ENCODE measurements at regions not wholly inside any gene's neighbourhood (a gene's known extent, or its start where the extent isn't known, plus 50 kb on each side); places are given as distances from the start of the nearest gene placed in this dataset.

GRCh38 chr3:43858294-43858701, 167.6 kb downstream of the ABHD5 start:
- no peak overlapping the region for H3K4me3 ChIP-seq (ENCODE audit: low read depth, low read length)
- DNase-seq (ENCODE audit: low read depth), result no peak
- TF ChIP-seq CTCF (conservative IDR thresholded peaks at IDR 0.05; ENCODE audit: low read depth, low read length), result no peak

GRCh38 chr3:43859766-43860165, 169.0 kb downstream of the ABHD5 start:
- no peak overlapping the region for H3K4me3 ChIP-seq (ENCODE audit: low read depth, low read length)
- no peak for TF ChIP-seq CTCF (conservative IDR thresholded peaks at IDR 0.05; ENCODE audit: low read depth, low read length)
- no peak for DNase-seq (ENCODE audit: low read depth)

- no peak overlapping the region for H3K4me3 ChIP-seq (ENCODE audit: low read depth, low read length)
- DNase-seq (ENCODE audit: low read depth), result no peak
- no peak for TF ChIP-seq CTCF (conservative IDR thresholded peaks at IDR 0.05; ENCODE audit: low read depth, low read length)
Measured at GRCh38 chr3:43861635-43862034, 170.9 kb downstream of the ABHD5 start.

GRCh38 chr3:43862470-43862869, 171.7 kb downstream of the ABHD5 start:
- DNase-seq (ENCODE audit: low read depth), result no peak
- TF ChIP-seq CTCF (conservative IDR thresholded peaks at IDR 0.05; ENCODE audit: low read depth, low read length), result no peak
- H3K4me3 ChIP-seq (ENCODE audit: low read depth, low read length), result no peak overlapping the region

GRCh38 chr3:43862992-43863805, 172.5 kb downstream of the ABHD5 start:
- no peak for DNase-seq (ENCODE audit: low read depth)
- no peak for TF ChIP-seq CTCF (conservative IDR thresholded peaks at IDR 0.05; ENCODE audit: low read depth, low read length)
- H3K4me3 ChIP-seq (ENCODE audit: low read depth, low read length), result no peak overlapping the region

GRCh38 chr3:43863966-43864933, 173.5 kb downstream of the ABHD5 start:
- no peak for DNase-seq (ENCODE audit: low read depth)
- no peak overlapping the region for H3K4me3 ChIP-seq (ENCODE audit: low read depth, low read length)
- TF ChIP-seq CTCF (conservative IDR thresholded peaks at IDR 0.05; ENCODE audit: low read depth, low read length), result no peak

Data from epithelial cell of proximal tubule (primary cell).